BLaER1 treated with 17β-estradiol and CSF1 and Interleukin-3, amounts not matched to agents 10 nM and 100 nM (cell line): ENCODE measurements at regions not wholly inside any gene's neighbourhood (a gene's known extent, or its start where the extent isn't known, plus 50 kb on each side); places are given as distances from the start of the nearest gene placed in this dataset.
A peak's percentile ranks its signal among the peaks of the same experiment; 100 is the strongest.

Experiments
- H3K27ac ChIP-seq, 11 experiments: shearing (Covaris generic); formaldehyde crosslinking; 2 replicates each; pipeline ENCODE4 v1.8.1; 2022
- H3K27me3 ChIP-seq, 11 experiments: shearing (Covaris generic); formaldehyde crosslinking; 2 replicates each; pipeline ENCODE4 v1.8.1; 2022
- H3K36me3 ChIP-seq, 11 experiments: shearing (Covaris generic); formaldehyde crosslinking; 2 replicates each; pipeline ENCODE4 v1.8.1; 2022
- H3K4me1 ChIP-seq, 10 experiments: shearing (Covaris generic); formaldehyde crosslinking; 2 replicates each; pipeline ENCODE4 v1.8.1; 2022
- H3K4me2 ChIP-seq, 11 experiments: shearing (Covaris generic); formaldehyde crosslinking; 2 replicates each; pipeline ENCODE4 v1.8.1; 2022
- H3K4me3 ChIP-seq, 10 experiments: shearing (Covaris generic); formaldehyde crosslinking; 2 replicates each; pipeline ENCODE4 v1.8.1; 2022
- H3K9ac ChIP-seq, 11 experiments: shearing (Covaris generic); formaldehyde crosslinking; 2 replicates each; pipeline ENCODE4 v1.8.1; 2022
- H3K9me3 ChIP-seq, 11 experiments: shearing (Covaris generic); formaldehyde crosslinking; replicated peaks in 1 of 11; 2 replicates each; pipeline ENCODE4 v1.8.1; 2022
- H4K20me1 ChIP-seq, 11 experiments: shearing (Covaris generic); formaldehyde crosslinking; 2 replicates each; pipeline ENCODE4 v1.8.1; 2022
- Cebpa-rat ChIP-seq, 11 experiments: shearing (Covaris generic); IDR thresholded peaks; 2 replicates each; pipeline ENCODE4 v1.8.1; 2022

GRCh38 chrX:150047818-150048217, 109.5 kb upstream of the EOLA2 start:
- no peak overlapping the region for H3K9ac ChIP-seq
- H4K20me1 ChIP-seq: no peaks in the 10 kb centered on the region
- no peaks in the 10 kb centered on the region for H3K36me3 ChIP-seq
- no peaks in the 10 kb centered on the region for H3K4me1 ChIP-seq
- no peaks in the 10 kb centered on the region; a peak in 1 of 22 replicates for H3K27me3 ChIP-seq
- peaks cover 0 to 12% (median 5%) of the 10 kb centered on the region in 11 experiments; a peak in 8 of 22 replicates for H3K9me3 ChIP-seq
- H3K4me3 ChIP-seq: no peak overlapping the region
- H3K4me2 ChIP-seq: no peak overlapping the region
- no peak overlapping the region for H3K27ac ChIP-seq
- TF ChIP-seq Cebpa-rat (IDR thresholded peaks at IDR 0.05): no peak

GRCh38 chrX:150049647-150050046, 111.4 kb upstream of the EOLA2 start:
- no peaks in the 10 kb centered on the region for H3K4me1 ChIP-seq
- H4K20me1 ChIP-seq: no peaks in the 10 kb centered on the region
- H3K36me3 ChIP-seq: no peaks in the 10 kb centered on the region
- H3K4me3 ChIP-seq: no peak overlapping the region
- H3K27ac ChIP-seq: no peak overlapping the region
- 0 out of 22 replicates have a peak, but pooled peaks cover 0 to under 1% (median 0%) of the 10 kb centered on the region in 11 experiments for H3K9me3 ChIP-seq
- no peaks in the 10 kb centered on the region; a peak in 1 of 22 replicates for H3K27me3 ChIP-seq
- H3K4me2 ChIP-seq: no peak overlapping the region
- TF ChIP-seq Cebpa-rat (IDR thresholded peaks at IDR 0.05): no peak
- H3K9ac ChIP-seq: no peak overlapping the region

GRCh38 chrX:150050387-150050786, 112.1 kb upstream of the EOLA2 start:
- H3K9me3 ChIP-seq: no peaks in the 10 kb centered on the region
- TF ChIP-seq Cebpa-rat (IDR thresholded peaks at IDR 0.05): no peak
- H3K4me2 ChIP-seq: no peak overlapping the region
- H3K4me3 ChIP-seq: no peak overlapping the region
- no peaks in the 10 kb centered on the region for H3K4me1 ChIP-seq
- no peak overlapping the region for H3K27ac ChIP-seq
- no peaks in the 10 kb centered on the region; a peak in 1 of 22 replicates for H3K27me3 ChIP-seq
- no peaks in the 10 kb centered on the region for H3K36me3 ChIP-seq
- H3K9ac ChIP-seq: no peak overlapping the region
- no peaks in the 10 kb centered on the region for H4K20me1 ChIP-seq

- H3K27me3 ChIP-seq: no peaks in the 10 kb centered on the region; a peak in 1 of 22 replicates
- no peak overlapping the region for H3K27ac ChIP-seq
- no peak overlapping the region for H3K9ac ChIP-seq
- no peaks in the 10 kb centered on the region for H3K4me1 ChIP-seq
- no peaks in the 10 kb centered on the region for H4K20me1 ChIP-seq
- no peak overlapping the region for H3K4me2 ChIP-seq
- no peaks in the 10 kb centered on the region for H3K36me3 ChIP-seq
- no peak overlapping the region for H3K4me3 ChIP-seq
- no peaks in the 10 kb centered on the region for H3K9me3 ChIP-seq
- no peak for TF ChIP-seq Cebpa-rat (IDR thresholded peaks at IDR 0.05)
Observed at GRCh38 chrX:150051096-150051495, 112.8 kb upstream of the EOLA2 start.

GRCh38 chrX:150052226-150052625, 113.9 kb upstream of the EOLA2 start:
- Histone ChIP-seq H3K9ac (no peak overlapping the region), H3K9me3 (no peaks in the 10 kb centered on the region), H3K4me3 (no peak overlapping the region), H4K20me1 (no peaks in the 10 kb centered on the region), H3K27me3 (no peaks in the 10 kb centered on the region), H3K36me3 (no peaks in the 10 kb centered on the region), H3K4me1 (no peaks in the 10 kb centered on the region), H3K4me2 (no peak overlapping the region), H3K27ac (no peak overlapping the region)
- no peak for TF ChIP-seq Cebpa-rat (IDR thresholded peaks at IDR 0.05)

GRCh38 chrX:150058728-150059127, 120.4 kb upstream of the EOLA2 start:
- Histone ChIP-seq H3K27ac (no peak overlapping the region), H4K20me1 (no peaks in the 10 kb centered on the region), H3K36me3 (no peaks in the 10 kb centered on the region), H3K4me2 (no peak overlapping the region), H3K9ac (no peak overlapping the region), H3K4me1 (peaks cover 19 to 24% (median 21%) of the 10 kb centered on the region in 10 experiments), H3K27me3 (no peaks in the 10 kb centered on the region), H3K9me3 (no peaks in the 10 kb centered on the region), H3K4me3 (no peak overlapping the region)
- TF ChIP-seq Cebpa-rat (IDR thresholded peaks at IDR 0.05): no peak

GRCh38 chrX:150060406-150060805, 122.1 kb upstream of the EOLA2 start:
- Histone ChIP-seq H4K20me1 (no peaks in the 10 kb centered on the region), H3K4me3 (no peak overlapping the region), H3K27me3 (no peaks in the 10 kb centered on the region), H3K4me1 (peaks cover 23 to 27% (median 25%) of the 10 kb centered on the region in 10 experiments), H3K9ac (no peak overlapping the region), H3K36me3 (no peaks in the 10 kb centered on the region), H3K9me3 (no peaks in the 10 kb centered on the region), H3K27ac (no peak overlapping the region), H3K4me2 (no peak overlapping the region)
- no peak for TF ChIP-seq Cebpa-rat (IDR thresholded peaks at IDR 0.05)

- Histone ChIP-seq H4K20me1 (no peaks in the 10 kb centered on the region), H3K27ac (no peak overlapping the region), H3K9ac (no peak overlapping the region), H3K9me3 (no peaks in the 10 kb centered on the region), H3K27me3 (no peaks in the 10 kb centered on the region), H3K36me3 (no peaks in the 10 kb centered on the region), H3K4me1 (peaks cover 23 to 27% (median 25%) of the 10 kb centered on the region in 10 experiments), H3K4me2 (peak overlapping the region; percentile 39 to 69 (median 55)), H3K4me3 (no peak overlapping the region)
- TF ChIP-seq Cebpa-rat (IDR thresholded peaks at IDR 0.05): peak in 1 of 11 experiments; percentile 9; a peak in 1 of 22 replicates
Observed at GRCh38 chrX:150062292-150063137, 124.2 kb upstream of the EOLA2 start.

GRCh38 chrX:150063138-150063518, 124.8 kb upstream of the EOLA2 start:
- H3K27me3 ChIP-seq: no peaks in the 10 kb centered on the region
- TF ChIP-seq Cebpa-rat (IDR thresholded peaks at IDR 0.05): no peak
- H3K4me1 ChIP-seq: peaks cover 23 to 27% (median 25%) of the 10 kb centered on the region in 10 experiments
- H3K36me3 ChIP-seq: no peaks in the 10 kb centered on the region
- no peak overlapping the region for H3K27ac ChIP-seq
- no peak overlapping the region for H3K9ac ChIP-seq
- no peaks in the 10 kb centered on the region for H3K9me3 ChIP-seq
- peak overlapping the region; percentile 39 to 69 (median 55) for H3K4me2 ChIP-seq
- no peak overlapping the region for H3K4me3 ChIP-seq
- H4K20me1 ChIP-seq: no peaks in the 10 kb centered on the region

GRCh38 chrX:150063674-150064073, 125.4 kb upstream of the EOLA2 start:
- H3K27ac ChIP-seq: no peak overlapping the region
- no peak for TF ChIP-seq Cebpa-rat (IDR thresholded peaks at IDR 0.05)
- H4K20me1 ChIP-seq: no peaks in the 10 kb centered on the region
- H3K4me2 ChIP-seq: peak overlapping the region; percentile 39 to 69 (median 55)
- no peak overlapping the region for H3K9ac ChIP-seq
- H3K27me3 ChIP-seq: no peaks in the 10 kb centered on the region
- H3K4me3 ChIP-seq: no peak overlapping the region
- peaks cover 23 to 27% (median 25%) of the 10 kb centered on the region in 10 experiments for H3K4me1 ChIP-seq
- no peaks in the 10 kb centered on the region for H3K36me3 ChIP-seq
- H3K9me3 ChIP-seq: no peaks in the 10 kb centered on the region
